Activated T-helper 2 cell treated with anti-CD3 and anti-CD28 coated beads, Interferon-gamma antibody, Interleukin-2, Interleukin-4, amounts not matched to agents 10 μg/mL and 5 μg/mL and 100 μg/mL, durations not matched to agents 14 hours and 24 hours and 36 hours (primary cell): ENCODE measurements at regions not wholly inside any gene's neighbourhood (a gene's known extent, or its start where the extent isn't known, plus 50 kb on each side); places are given as distances from the start of the nearest gene placed in this dataset.
"Not testable (repeated sequence)": the region's sequence is repeated elsewhere in the genome, so short reads cannot be mapped to it uniquely, and the experiment has no call there.

Experiments
- DNase-seq: peaks from one replicate; pipeline ENCODE4 v3.0.0; 2021; ENCODE audit warnings: low spot score
- H3K27ac Mint-ChIP-seq: one replicate; pipeline ENCODE4 v1.8.0; 2021; ENCODE audit warnings: mixed read lengths
- H3K27me3 Mint-ChIP-seq: one replicate; pipeline ENCODE4 v1.8.0; 2021; ENCODE audit warnings: low read depth, mixed read lengths
- H3K36me3 Mint-ChIP-seq: one replicate; pipeline ENCODE4 v1.8.0; 2021; ENCODE audit warnings: low read depth, mixed read lengths
- H3K4me1 Mint-ChIP-seq: one replicate; pipeline ENCODE4 v1.8.0; 2021; ENCODE audit warnings: low read depth, mixed read lengths
- H3K4me3 Mint-ChIP-seq: one replicate; pipeline ENCODE4 v1.8.0; 2021; ENCODE audit warnings: low read depth, mild to moderate bottlenecking, moderate library complexity, mixed read lengths
- H3K9me3 Mint-ChIP-seq: one replicate; pipeline ENCODE4 v1.8.0; 2021; ENCODE audit warnings: mixed read lengths
- intact Hi-C: fragments of 100-400 bp; cut with micrococcal nuclease; formaldehyde crosslinking; loops from one replicate; pipeline ENCODE4 v1.15.1; 2023

DNA sequence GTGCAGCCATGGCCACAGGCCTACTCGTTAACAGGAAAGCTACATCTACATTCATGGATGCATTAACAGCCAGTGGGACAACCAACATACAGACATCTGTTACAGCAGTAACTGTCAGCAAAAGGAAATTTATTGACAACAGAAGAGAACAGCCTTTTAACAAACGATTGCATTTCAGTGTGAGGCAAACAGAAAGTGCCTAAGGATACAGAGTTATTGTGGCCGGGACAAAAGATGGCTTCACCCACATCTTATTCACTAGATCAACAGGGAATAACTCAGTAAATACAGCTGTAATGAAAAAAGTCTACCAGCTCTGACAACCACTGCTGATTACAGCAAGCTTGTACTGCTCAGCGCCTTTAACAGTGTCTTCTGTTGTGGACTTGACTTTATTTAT lies 61.5 kb upstream of the TBL1X start:
- Mint-ChIP-seq H3K27ac (no peak overlapping the region), H3K27me3 (no peaks in the 10 kb centered on the region), H3K36me3 (no peaks in the 10 kb centered on the region), H3K4me1 (no peaks in the 10 kb centered on the region), H3K9me3 (no peaks in the 10 kb centered on the region), H3K4me3 (no peak overlapping the region)
- DNase-seq = no peak
- intact Hi-C loops = no loop called here

DNA sequence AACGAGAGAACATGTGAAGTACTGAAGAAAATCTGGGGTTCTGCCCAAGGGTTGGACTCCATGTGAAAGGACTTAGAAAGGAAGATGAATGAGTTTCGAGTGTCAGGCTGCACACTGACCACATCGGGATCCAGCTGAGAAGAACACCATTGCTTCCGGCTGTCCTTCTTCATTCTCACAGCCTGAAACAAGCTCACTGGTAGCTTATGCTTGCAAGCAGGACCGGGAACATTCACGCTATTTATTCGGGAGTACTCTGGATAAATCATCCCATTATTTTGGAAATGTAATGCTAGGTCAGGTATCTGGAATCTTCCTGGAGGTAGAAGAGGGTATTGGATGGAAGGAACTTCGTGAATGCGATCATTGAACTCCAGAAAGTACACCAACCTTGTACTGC lies 59.2 kb upstream of the TBL1X start:
- H3K9me3 Mint-ChIP-seq, H3K27ac Mint-ChIP-seq, intact Hi-C loops, H3K36me3 Mint-ChIP-seq, DNase-seq, H3K27me3 Mint-ChIP-seq, H3K4me1 Mint-ChIP-seq, H3K4me3 Mint-ChIP-seq: not testable (repeated sequence)

DNA sequence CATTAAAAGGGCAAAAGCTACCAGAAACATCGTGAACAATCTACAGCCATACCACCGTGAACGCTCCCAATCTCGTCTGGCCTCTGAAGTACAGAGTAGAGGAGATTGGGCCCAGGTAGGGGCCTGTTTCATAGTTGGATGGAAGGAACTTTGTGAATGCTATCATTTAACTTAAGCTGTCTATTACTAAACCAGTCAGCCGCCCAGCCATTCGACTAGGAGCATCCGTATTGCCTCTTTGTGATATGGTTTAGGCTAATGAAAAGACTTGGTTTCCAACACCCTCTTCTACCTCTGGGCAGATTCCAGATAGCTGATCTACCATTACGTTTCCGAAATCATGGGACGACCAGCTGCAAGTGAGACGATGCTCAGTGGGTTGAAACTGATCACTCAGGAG lies 54.0 kb upstream of the TBL1X start:
- H3K4me1 Mint-ChIP-seq, H3K36me3 Mint-ChIP-seq, H3K27me3 Mint-ChIP-seq, H3K4me3 Mint-ChIP-seq, H3K27ac Mint-ChIP-seq, H3K9me3 Mint-ChIP-seq, DNase-seq, intact Hi-C loops: not testable (repeated sequence)

- H3K27ac Mint-ChIP-seq, DNase-seq, H3K36me3 Mint-ChIP-seq, intact Hi-C loops, H3K4me3 Mint-ChIP-seq, H3K4me1 Mint-ChIP-seq, H3K9me3 Mint-ChIP-seq, H3K27me3 Mint-ChIP-seq: not testable (repeated sequence)
These were observed 53.2 kb upstream of the TBL1X start for GRCh38 chrX:9411682-9412081.

- intact Hi-C loops = no loop called here
- no peaks in the 10 kb centered on the region for H3K4me1 Mint-ChIP-seq
- H3K4me3 Mint-ChIP-seq = no peak overlapping the region
- H3K36me3 Mint-ChIP-seq = no peaks in the 10 kb centered on the region
- no peak overlapping the region for H3K27ac Mint-ChIP-seq
- H3K27me3 Mint-ChIP-seq = peaks cover 3% of the 10 kb centered on the region
- H3K9me3 Mint-ChIP-seq = no peaks in the 10 kb centered on the region
- no peak for DNase-seq
These were observed 50.4 kb upstream of the TBL1X start for GRCh38 chrX:9414416-9414815.
